ENCODE measurements at regions not wholly inside any gene's neighbourhood (a gene's known extent, or its start where the extent isn't known, plus 50 kb on each side); places are given as distances from the start of the nearest gene placed in this dataset.

GRCh38 chr13:34037636-34038540 is 219.9 kb downstream of the RFC3 start:
- no peak for DNase-seq (ENCODE audit: extremely low read depth, low read depth)

GRCh38 chr13:34038541-34039068 is 220.7 kb downstream of the RFC3 start:
- no peak for DNase-seq (ENCODE audit: extremely low read depth, low read depth)

GRCh38 chr13:34039678-34040077 is 221.7 kb downstream of the RFC3 start:
- DNase-seq (ENCODE audit: extremely low read depth, low read depth), result no peak

DNA sequence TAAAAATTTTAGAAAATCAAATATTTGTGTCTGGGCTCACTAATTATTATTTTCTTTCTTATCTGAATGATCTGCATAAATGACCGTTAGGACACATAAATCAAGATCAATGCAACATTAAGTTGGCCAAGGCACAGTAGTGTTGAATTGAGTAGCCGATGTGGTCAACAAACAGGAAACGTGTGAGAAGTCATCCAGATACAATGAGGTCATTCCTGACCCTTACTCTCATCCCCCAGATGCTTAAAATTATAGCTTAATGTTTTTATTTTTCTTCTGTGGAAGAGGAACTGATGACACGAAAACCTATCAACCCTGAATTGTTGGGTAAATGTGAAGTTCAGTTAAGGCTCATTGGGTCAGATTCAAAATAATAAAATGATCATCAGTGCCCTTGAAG is 222.9 kb downstream of the RFC3 start:
- DNase-seq (ENCODE audit: extremely low read depth, low read depth), result no peak

GRCh38 chr13:34044041-34044440 is 226.1 kb downstream of the RFC3 start:
- DNase-seq (ENCODE audit: extremely low read depth, low read depth), result no peak

GRCh38 chr13:34044660-34045080 is 226.7 kb downstream of the RFC3 start:
- DNase-seq (ENCODE audit: extremely low read depth, low read depth), result no peak

- DNase-seq (ENCODE audit: extremely low read depth, low read depth), result no peak
These were observed 228.5 kb downstream of the RFC3 start for GRCh38 chr13:34046457-34046856.

GRCh38 chr13:34048652-34049051 is 230.7 kb downstream of the RFC3 start:
- DNase-seq (ENCODE audit: extremely low read depth, low read depth), result no peak

DNA sequence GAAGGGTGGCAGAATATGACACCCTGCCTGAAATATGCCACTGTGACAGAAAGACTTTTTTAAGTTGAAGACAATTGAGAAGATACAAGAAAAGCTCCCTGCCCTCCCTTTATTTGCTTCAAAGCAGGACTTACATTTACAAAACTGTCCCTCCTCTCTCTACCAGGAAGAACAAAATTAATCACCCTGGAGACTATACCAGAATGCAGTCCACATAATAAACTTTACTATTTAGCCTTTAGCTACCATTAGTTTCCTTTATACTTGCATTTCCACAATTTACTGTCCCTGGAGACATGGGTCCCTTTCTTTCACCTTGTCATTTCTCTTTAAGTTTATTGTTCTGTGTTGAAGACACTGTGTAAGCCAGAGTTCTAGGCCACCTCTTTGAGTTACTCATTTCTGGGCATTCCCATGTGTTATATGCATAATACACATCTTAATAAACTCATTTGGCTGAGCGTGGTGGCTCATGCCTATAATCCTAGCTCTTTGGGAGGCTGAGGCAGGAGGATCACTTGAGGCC is 238.8 kb downstream of the RFC3 start:
- DNase-seq (ENCODE audit: extremely low read depth, low read depth), result no peak

DNA sequence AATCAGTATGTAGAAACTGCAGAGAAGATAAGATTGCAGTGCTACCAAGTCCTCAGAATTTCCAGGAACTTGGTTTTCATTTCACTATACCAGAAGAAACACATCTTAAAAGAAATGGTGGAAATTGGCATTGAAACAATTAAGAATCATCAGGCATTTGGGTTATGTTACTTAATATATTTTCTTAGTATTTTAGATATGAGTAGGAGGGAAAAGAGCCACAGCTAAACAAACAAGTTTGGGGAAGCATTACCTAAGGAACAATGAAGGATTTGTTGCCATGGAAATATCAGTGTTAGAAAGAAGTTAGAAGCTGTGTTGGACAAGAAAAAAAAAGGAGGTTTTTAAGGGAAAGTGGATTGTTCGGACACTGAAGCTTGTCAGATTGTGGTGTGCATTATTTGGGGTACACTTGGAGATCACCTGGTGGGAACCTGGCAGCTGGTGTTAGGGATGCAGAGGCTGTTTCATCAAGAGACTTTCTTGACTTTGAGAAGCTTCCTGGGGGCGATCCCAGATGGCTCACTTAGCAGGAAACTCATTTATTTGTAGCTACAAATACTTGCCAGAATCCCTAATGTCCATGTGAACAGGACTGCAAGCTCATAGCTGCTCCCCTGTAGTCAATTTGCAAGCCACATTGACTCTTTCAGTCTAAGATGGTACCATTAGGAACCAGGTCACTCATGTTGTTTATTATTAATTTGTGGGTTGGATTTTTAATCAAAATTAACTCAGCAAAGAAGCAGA is 246.7 kb downstream of the RFC3 start:
- DNase-seq (ENCODE audit: extremely low read depth, low read depth), result no peak

DNA sequence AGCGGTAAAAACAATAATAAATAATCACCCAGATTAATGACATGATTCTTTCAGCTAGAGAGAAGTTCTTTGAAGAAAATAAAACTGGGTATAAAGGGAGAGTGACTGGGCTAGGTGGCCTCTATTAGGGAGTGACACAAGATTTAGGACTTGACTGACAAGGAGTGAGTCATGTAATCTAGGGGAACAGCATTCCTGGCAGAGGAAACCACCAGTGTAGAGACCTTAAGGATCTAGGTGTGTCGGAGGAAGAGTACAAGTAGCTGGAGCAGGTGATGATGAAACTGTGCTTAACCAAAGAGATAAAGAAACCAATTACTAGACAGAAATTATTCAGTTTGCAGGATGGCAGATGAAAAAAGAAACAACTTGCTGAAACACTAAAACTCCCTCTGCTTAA is 248.0 kb downstream of the RFC3 start:
- DNase-seq (ENCODE audit: extremely low read depth, low read depth), result no peak

- DNase-seq (ENCODE audit: extremely low read depth, low read depth), result no peak
These were observed 248.4 kb downstream of the RFC3 start for GRCh38 chr13:34066344-34066743.

GRCh38 chr13:34070006-34070405 is 252.1 kb downstream of the RFC3 start:
- no peak for DNase-seq (ENCODE audit: extremely low read depth, low read depth)

DNA sequence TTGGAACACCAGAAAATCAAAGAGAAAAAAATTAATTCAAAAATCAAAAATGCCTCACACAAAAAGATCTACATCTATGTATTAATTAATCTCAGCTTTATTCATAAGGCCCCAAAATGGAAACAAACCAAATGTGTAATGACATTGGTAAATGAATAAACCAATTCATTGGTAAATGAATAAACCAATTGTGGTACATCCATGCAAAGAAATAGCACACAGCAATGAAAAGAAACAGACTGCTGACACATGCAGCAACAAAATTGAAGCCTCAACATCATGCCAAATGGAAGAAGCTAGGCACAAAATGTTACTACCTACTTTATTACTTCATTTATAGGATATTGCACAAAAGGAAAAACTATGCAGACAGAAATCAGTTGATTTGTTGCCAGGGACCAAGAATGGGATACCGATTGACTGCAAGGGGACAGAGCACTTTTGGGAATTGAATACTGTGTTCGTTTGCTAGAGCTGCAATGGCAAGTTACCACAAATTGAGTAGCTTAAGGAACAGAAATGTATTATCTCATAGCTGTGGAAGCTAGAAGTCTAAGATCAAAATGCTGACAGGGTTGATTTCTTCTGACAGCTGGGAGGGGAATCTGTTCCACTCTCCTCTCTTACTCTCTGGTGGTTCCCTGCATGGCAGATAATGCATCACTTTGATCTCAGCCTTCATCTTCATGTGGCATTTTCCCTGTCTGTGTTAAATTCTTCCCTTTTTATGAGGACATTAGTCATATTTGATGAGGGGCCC is 252.8 kb downstream of the RFC3 start:
- no peak for DNase-seq (ENCODE audit: extremely low read depth, low read depth)

DNA sequence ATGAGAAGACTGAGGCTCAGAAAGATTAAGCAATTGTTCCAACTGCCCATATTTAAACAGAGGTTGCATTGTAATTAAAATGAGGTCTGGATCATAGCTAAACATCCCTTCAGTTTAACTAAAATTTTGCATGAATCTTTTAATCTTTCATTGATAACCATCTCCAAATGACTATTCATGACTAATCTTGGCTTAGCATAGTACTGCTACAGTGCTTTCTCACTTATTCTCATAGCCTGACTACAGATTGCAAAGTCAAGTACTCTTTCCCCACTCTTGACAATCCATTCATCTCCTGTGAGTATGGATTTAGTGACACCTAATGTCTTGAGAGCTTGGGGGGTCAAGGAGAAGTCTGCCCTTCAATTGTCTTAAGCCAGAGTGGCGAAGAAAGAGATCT is 258.4 kb downstream of the RFC3 start:
- DNase-seq (ENCODE audit: extremely low read depth, low read depth), result no peak

GRCh38 chr13:34076943-34077703 is 259.2 kb downstream of the RFC3 start:
- peak; percentile 18 for DNase-seq (ENCODE audit: extremely low read depth, low read depth)

DNA sequence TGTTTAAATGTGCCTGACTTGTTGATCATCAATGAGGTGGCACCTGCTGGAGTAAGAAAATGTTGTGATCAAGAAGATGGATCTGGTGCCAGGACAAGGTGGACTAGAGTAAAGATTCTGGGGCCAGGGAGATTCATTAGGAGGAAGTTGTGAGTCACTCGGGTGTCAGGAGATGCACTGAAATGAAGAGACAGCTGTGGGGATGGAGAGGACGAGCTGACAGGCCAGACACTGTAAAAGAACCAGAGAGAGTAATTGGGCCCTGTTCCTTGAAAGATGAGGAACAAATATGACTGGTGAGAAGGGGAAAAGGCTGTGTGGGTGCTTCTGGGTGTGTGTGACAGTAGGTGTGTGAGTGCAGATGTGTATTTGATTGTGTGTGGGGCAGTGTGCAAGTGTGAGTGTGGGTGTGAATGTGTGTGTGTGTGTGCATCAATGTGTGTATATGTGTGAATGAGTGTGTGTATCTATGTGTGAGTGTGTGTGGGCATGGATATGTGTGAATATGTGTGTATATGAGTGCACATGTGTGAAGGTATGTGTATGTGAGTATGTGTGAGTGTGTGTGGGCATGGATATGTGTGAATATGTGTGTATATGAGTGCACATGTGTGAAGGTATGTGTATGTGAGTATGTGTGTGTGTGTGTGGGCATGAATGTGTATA is 260.5 kb downstream of the RFC3 start:
- DNase-seq (ENCODE audit: extremely low read depth, low read depth), result no peak

DNA sequence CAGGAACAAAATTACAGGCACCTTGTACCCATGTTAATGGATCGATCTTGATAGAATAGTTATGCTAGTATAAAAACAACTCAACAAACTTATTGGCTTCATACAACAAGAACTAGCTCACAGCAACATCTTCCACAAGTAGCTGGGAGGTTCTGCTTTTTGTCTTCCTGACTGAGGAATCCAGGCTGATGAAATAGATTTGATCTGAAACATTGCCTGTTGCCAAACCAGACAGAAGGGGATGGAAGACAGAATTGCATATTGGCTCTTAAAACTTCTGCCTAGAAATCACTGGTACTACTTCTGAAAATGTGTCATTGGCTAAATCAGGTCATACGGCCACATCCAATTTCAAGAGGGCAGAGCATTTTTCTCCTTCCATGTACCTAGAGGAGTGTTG is 267.3 kb downstream of the RFC3 start:
- DNase-seq (ENCODE audit: extremely low read depth, low read depth), result no peak

DNA sequence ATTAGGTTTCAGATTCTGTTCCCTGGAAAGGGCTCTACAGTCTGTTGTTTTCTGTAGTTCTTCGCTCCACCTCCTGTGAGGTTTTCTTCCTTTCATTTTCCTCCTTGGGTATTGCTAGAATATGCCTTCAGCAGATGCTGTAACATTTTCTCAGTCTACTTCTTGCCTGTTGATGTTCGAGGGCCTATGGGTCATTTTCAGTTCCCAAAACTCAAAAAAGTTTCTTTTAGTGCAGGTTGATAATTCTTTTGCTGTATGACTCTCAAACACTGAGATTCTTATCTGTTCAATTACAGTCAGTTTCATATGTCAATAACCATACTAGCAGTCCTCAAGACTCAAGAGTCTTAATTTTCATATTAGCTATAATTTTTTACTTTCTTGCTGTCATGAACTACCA is 268.3 kb downstream of the RFC3 start:
- no peak for DNase-seq (ENCODE audit: extremely low read depth, low read depth)

Data from NCI-H460 (cell line).